SK-N-MC (cell line): ENCODE measurements at regions not wholly inside any gene's neighbourhood (a gene's known extent, or its start where the extent isn't known, plus 50 kb on each side); places are given as distances from the start of the nearest gene placed in this dataset.

ENCODE experiments used
- EZH2 ChIP-seq: fragments of 200-600 bp; sonication (generic); IDR thresholded peaks from one replicate; pipeline ENCODE4 v1.6.1; 2017; ENCODE audit warnings: antibody characterized with exemption
- POLR2AphosphoS5 ChIP-seq: IDR thresholded peaks from 2 replicates; pipeline ENCODE4 v1.6.1; 2012; ENCODE audit warnings: mild to moderate bottlenecking, low read depth, low read length, borderline replicate concordance

DNA sequence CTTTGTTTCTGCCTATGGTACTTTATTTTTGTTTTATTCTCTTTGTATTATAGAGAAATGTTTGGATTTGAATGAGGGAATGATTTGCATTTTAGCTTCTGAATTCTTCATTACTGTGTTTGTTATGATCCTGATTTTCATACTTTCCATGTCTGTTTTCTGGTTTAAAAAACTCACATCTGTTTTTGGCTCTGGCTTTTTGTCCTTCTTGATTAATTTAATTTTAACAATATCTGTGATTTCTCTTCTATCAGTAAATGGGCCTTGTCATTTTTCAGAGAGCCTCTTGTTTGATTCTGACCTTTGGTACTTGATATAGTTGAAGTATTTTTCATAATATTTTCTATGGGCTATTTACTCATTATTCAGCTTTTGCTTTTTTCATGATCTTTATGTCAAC is 341.6 kb upstream of the HAND2 start:
- no peak for TF ChIP-seq EZH2
- TF ChIP-seq POLR2AphosphoS5, result no peak
